Ovary (tissue), 7 donors: ENCODE measurements at regions not wholly inside any gene's neighbourhood (a gene's known extent, or its start where the extent isn't known, plus 50 kb on each side); places are given as distances from the start of the nearest gene placed in this dataset.
"Not testable (repeated sequence)": the region's sequence is repeated elsewhere in the genome, so short reads cannot be mapped to it uniquely, and the experiment has no call there.

ENCODE experiments used
- DNase-seq, 5 donors: peaks; one replicate each; pipeline ENCODE4 v3.0.0-alpha.2; 2019 to 2020
- H3K27ac ChIP-seq, 2 donors: fragments of 200-600 bp; one replicate each; pipeline versions ENCODE4 v1.5.1 to v1.8.0; 2019 to 2022
- H3K27me3 ChIP-seq: fragments of 200-600 bp; one replicate; pipeline ENCODE4 v1.8.0; 2022
- H3K36me3 ChIP-seq: fragments of 200-600 bp; sonication (generic); one replicate; pipeline ENCODE4 v1.5.1; 2019
- H3K4me1 ChIP-seq: one replicate; pipeline ENCODE4 v1.8.1; 2013; ENCODE audit warnings: mild to moderate bottlenecking, moderate library complexity; ENCODE audit not compliant: insufficient read depth
- H3K4me3 ChIP-seq: fragments of 200-600 bp; sonication (generic); one replicate; pipeline ENCODE4 v1.5.1; 2017
- H3K9me3 ChIP-seq, 2 donors: fragments of 200-600 bp in 1 of 2; sonication (generic) in 1 of 2; one replicate each; pipeline versions ENCODE4 v1.5.1 to v1.8.1; 2013 to 2019; ENCODE audit warnings: mild to moderate bottlenecking in 1 of 2, moderate library complexity in 1 of 2
- CTCF ChIP-seq, 3 donors: fragments of 450-650 bp in 2 of 3; fragments of 200-600 bp in 1 of 3; IDR thresholded peaks; one replicate each; pipeline versions ENCODE4 v1.5.1 to v1.8.0; 2016 to 2022; ENCODE audit warnings: antibody characterized with exemption in 3 of 3, mild to moderate bottlenecking in 1 of 3
- EP300 ChIP-seq: sonication (generic); formaldehyde crosslinking; IDR thresholded peaks from one replicate; pipeline ENCODE4 v1.6.1; 2017; ENCODE audit warnings: antibody characterized with exemption
- POLR2A ChIP-seq: fragments of 450-650 bp; IDR thresholded peaks from one replicate; pipeline ENCODE4 v1.6.1; 2017; ENCODE audit warnings: antibody characterized with exemption, mild to moderate bottlenecking, moderate library complexity
- WGBS, 3 donors: extraction: QIAGEN DNeasy Blood & Tissue Kit in 1 of 3; methylation state at CpG; one replicate each; pipeline versions ENCODE4 v1.1.5 to v1.1.7; 2013 to 2017; 5-methylcytosine and 5-hydroxymethylcytosine counted together
- intact Hi-C, 4 donors: fragments of 100-400 bp; cut with DNase I; formaldehyde crosslinking; loops; one replicate each; pipeline versions ENCODE4 v1.11.0 to v1.15.1; 2022 to 2023
- donor health status: DM: no; HTN: no; CAD: no; lungs with moderate emphysema.
- donor health status: DM: no; HTN: no; CAD: no.
- donor health status: Bipolar disorder and iron deficiency.
- donor health status: DM: no; HTN: no; CAD: no.
- donor health status: DM: yes; HTN: yes; CAD: no.

- H3K4me1 ChIP-seq = no peaks in the 10 kb centered on the region
- no peaks in the 10 kb centered on the region for H3K27me3 ChIP-seq
- H3K36me3 ChIP-seq = no peaks in the 10 kb centered on the region
- no peaks in the 10 kb centered on the region for H3K9me3 ChIP-seq
- TF ChIP-seq EP300 (no peak), CTCF (IDR thresholded peaks at IDR 0.05) (no peak), POLR2A (no peak)
- 83 to 89% (median 83%) methylated on average over 7 of the region's 7 CpGs for WGBS, 3 donors
- intact Hi-C loops = no loop called here
- H3K27ac ChIP-seq = no peak overlapping the region
- no peak overlapping the region for H3K4me3 ChIP-seq
- DNase-seq = no peak
Measured at GRCh38 chr6:115839583-115840181, 221.0 kb downstream of the FRK start.

- Histone ChIP-seq H3K4me3 (no peak overlapping the region), H3K36me3 (no peaks in the 10 kb centered on the region), H3K27me3 (no peaks in the 10 kb centered on the region), H3K27ac (no peak overlapping the region), H3K4me1 (no peaks in the 10 kb centered on the region), H3K9me3 (no peaks in the 10 kb centered on the region)
- DNase-seq = no peak
- TF ChIP-seq POLR2A = no peak
- no peak for TF ChIP-seq EP300
- no peak for TF ChIP-seq CTCF (IDR thresholded peaks at IDR 0.05)
- 66 to 73% (median 70%) methylated on average over 3 of the region's 3 CpGs for WGBS, 3 donors
- intact Hi-C loops = no loop called here
Measured at GRCh38 chr6:115838763-115839401, 221.8 kb downstream of the FRK start.

- WGBS, 3 donors = 85 to 93% (median 86%) methylated on average over 4 of the region's 4 CpGs
- no peaks in the 10 kb centered on the region for H3K27me3 ChIP-seq
- H3K27ac ChIP-seq = no peak overlapping the region
- H3K4me1 ChIP-seq = no peaks in the 10 kb centered on the region
- no peak for DNase-seq
- no peaks in the 10 kb centered on the region for H3K9me3 ChIP-seq
- TF ChIP-seq CTCF (IDR thresholded peaks at IDR 0.05) = no peak
- TF ChIP-seq POLR2A = no peak
- TF ChIP-seq EP300 = no peak
- intact Hi-C loops = no loop called here
- no peaks in the 10 kb centered on the region for H3K36me3 ChIP-seq
- H3K4me3 ChIP-seq = no peak overlapping the region
Measured at GRCh38 chr6:115838216-115838615, 222.5 kb downstream of the FRK start.

- H3K4me3 ChIP-seq, H3K27me3 ChIP-seq, H3K27ac ChIP-seq, H3K9me3 ChIP-seq, DNase-seq, intact Hi-C loops, H3K4me1 ChIP-seq, H3K36me3 ChIP-seq: not testable (repeated sequence)
- WGBS, 3 donors = 92 to 94% (median 93%) methylated on average over 10 to 13 of the region's 13 CpGs
Measured at GRCh38 chr6:115836374-115836773, 224.3 kb downstream of the FRK start.

- H3K36me3 ChIP-seq = no peaks in the 10 kb centered on the region
- no peaks in the 10 kb centered on the region for H3K9me3 ChIP-seq
- DNase-seq = no peak
- H3K27me3 ChIP-seq = no peaks in the 10 kb centered on the region
- H3K4me1 ChIP-seq = no peaks in the 10 kb centered on the region
- TF ChIP-seq POLR2A (no peak), CTCF (IDR thresholded peaks at IDR 0.05) (no peak), EP300 (no peak)
- H3K4me3 ChIP-seq = no peak overlapping the region
- intact Hi-C loops = no loop called here
- WGBS, 3 donors = 33 to 83% (median 76%) methylated on average over 2 of the region's 2 CpGs
- no peak overlapping the region for H3K27ac ChIP-seq
Measured at GRCh38 chr6:115835314-115835713, 225.4 kb downstream of the FRK start.

- H3K4me1 ChIP-seq, H3K27me3 ChIP-seq, H3K27ac ChIP-seq, H3K9me3 ChIP-seq, DNase-seq, H3K4me3 ChIP-seq, H3K36me3 ChIP-seq, intact Hi-C loops: not testable (repeated sequence)
- 90 to 97% (median 94%) methylated on average over 24 to 27 of the region's 27 CpGs for WGBS, 3 donors
Measured at GRCh38 chr6:115834542-115834941, 226.1 kb downstream of the FRK start.
